COLO829 (cell line): ENCODE measurements at regions not wholly inside any gene's neighbourhood (a gene's known extent, or its start where the extent isn't known, plus 50 kb on each side); places are given as distances from the start of the nearest gene placed in this dataset.
"Not testable (repeated sequence)": the region's sequence is repeated elsewhere in the genome, so short reads cannot be mapped to it uniquely, and the experiment has no call there.

Source experiments
- DNase-seq: peaks from one replicate; pipeline ENCODE4 v3.0.0; 2012; ENCODE audit warnings: low spot score

GRCh38 chr4:118587946-118588345 is 97.2 kb upstream of the METTL14 start:
- no peak for DNase-seq

GRCh38 chr4:118589471-118590055 is 95.6 kb upstream of the METTL14 start:
- DNase-seq: no peak

DNA sequence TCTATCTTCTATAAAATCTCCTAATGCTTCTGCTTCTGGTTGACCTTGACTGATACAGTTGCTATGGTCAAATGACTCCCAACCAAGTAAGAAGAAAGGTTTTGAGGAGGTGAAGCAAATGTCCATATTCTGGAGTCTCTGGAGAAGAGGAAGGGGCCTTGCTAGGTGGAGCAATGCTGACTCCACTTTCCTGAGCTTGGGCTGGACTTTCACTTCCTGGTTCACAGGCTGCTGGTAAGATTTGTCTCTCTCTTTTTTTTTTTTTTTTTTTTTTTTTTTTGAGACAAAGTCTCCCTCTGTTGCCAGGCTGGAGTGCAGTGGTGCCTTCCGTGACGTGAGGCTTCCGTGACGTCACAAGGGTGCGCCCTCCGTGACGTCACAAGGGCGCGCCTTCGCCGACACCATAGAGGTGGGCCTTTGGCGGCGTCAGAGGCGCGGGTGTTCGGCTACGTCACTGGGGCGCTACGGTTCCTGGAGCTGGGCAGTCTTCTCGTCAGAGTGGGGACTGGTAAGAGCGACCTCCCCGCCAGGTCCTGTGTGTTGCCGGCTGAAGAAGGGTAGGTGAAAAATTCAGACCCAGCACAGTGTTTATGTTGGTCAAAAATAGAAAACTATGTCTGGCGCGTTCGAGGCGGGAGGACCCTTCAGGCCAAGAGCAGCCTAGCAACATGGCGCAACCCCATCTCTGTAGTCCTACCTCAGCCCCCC is 93.7 kb upstream of the METTL14 start:
- DNase-seq: peak; percentile 88

DNA sequence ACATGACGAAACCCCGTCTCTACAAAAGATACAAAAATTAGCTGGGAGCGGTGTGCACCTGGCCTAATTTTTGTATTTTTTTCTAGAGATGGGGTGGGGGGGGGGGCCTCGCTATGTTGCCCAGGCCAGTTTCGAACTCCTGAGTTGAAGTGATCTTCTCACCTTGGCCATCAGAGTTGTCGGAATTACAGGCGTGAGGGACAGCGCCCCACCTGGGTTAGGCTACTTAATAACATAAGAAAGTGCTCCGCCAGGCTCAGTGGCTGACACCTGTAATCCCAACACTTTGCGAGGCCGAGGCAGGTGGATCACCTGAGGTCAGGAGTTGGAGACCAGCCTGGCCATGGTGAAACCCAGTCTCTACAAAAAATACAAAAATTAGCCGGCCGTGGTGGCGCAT is 92.9 kb upstream of the METTL14 start:
- not testable (repeated sequence) for DNase-seq

DNA sequence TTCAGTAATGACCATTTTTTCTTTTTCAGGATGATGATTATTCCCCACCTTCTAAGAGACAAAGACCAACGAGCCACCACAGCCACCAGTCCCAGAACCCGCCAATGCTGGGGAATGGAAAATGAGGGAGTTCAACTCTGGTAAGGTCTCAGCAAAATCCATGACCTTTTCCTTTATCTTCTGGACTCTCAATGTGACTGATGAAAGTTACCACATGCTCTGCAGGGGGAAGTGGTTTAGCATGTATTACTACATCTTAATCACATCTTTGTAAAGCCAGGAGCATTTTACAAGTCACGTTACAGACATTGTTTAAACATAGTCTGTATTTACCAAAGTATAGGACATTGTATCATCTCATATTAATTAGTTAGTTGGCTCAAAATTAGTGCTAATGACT is 89.3 kb upstream of the METTL14 start:
- not testable (repeated sequence) for DNase-seq

- DNase-seq: not testable (repeated sequence)
Observed at GRCh38 chr4:118625097-118625496, 60.1 kb upstream of the METTL14 start.

- DNase-seq: not testable (repeated sequence)
Observed at GRCh38 chr4:118629697-118630096, 55.5 kb upstream of the METTL14 start.

DNA sequence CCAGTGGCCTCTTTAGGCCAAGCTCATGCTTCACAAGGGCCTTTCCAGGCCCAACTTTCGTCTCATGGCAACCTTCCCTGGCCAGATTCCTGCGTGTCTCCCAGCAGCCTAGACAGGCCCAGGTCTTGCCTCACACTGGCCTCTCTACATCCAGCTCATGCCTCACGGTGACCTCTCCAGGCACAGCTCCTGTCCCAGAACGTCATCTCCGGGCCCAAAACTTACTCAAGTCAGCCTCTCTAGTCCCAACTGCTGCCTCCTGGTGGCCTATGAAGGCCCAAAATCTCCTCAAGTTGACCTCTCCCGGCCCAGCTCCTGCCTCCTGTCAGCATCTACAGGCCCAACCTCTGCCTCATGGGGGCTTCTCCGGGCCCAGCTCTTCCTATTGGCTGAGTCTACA is 54.3 kb upstream of the METTL14 start:
- not testable (repeated sequence) for DNase-seq

DNA sequence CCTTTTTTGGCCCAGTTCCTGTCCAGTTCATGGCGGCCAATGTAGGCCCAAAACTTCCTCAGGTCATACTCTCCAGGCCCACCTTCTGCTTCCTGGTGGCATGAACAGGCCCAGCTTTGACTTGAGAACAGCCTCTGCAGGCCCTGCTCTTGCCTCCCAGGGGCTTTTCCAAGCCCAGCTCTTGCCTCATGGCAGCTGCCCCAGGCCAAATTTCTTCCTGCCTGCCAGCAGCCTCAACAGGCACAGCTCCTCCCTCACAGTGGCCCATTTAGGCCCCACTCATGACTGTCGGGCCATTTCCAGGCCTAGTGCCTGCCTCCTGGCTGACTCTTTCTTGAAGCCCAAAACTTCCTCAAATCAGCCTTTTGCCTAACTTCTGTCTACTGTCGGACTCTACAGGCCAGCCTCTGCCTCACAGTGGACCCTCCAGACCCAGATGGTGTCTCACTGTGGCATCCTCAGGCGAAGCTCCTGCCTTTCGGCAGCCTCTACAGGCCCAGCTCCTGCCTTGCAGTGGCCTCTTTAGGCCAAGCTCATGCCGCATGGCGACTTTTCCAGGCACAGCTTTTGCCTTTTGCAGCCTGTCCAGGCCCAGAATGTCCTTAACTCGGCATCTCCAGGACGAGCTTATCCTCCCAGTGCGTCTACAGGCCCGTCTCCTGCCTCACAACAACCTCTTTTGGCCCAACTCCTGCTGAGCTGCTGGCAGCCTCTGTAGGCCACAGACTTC is 53.7 kb upstream of the METTL14 start:
- not testable (repeated sequence) for DNase-seq

GRCh38 chr4:118633476-118633875 is 51.7 kb upstream of the METTL14 start:
- not testable (repeated sequence) for DNase-seq

DNA sequence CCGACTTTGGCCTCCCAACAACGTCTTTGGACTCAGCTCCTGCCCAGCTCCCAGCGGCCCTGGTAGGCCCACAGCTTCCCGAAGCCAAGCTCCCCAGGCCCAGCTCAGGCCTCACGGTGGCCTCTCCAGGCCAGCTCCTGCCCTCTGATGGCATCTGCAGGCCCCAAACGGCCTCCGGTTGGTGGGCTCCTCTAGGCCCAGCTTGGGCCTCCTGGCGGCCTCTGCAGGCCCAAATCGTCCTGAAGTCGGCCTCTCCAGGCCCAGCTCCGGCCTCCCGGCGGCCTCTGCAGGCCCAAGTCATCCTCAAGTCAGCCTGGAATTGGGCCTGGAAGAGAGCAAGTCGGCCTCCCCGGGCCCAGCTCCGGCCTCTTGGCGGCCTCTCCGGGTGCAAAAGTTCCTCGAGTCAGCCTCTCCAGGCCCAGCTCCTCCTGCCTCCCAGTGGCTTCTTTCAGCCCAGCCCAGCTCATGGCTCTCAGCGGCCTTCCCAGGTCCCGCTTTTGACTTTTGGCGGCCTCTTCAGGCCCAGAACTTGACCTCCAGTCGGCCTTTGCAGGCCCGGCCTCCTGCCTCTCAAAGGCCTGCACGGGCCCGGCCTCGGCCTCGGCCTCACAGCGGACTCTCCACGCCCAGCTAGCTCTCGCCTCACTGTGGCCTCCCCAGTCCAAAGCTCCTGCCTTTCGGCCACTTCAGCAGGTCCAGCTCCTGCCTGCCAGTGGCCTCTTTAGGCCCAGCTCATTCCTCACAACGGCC is 50.9 kb upstream of the METTL14 start:
- not testable (repeated sequence) for DNase-seq
